ENCODE measurements at regions not wholly inside any gene's neighbourhood (a gene's known extent, or its start where the extent isn't known, plus 50 kb on each side); places are given as distances from the start of the nearest gene placed in this dataset.
"Not testable (repeated sequence)": the region's sequence is repeated elsewhere in the genome, so short reads cannot be mapped to it uniquely, and the experiment has no call there.

DNA sequence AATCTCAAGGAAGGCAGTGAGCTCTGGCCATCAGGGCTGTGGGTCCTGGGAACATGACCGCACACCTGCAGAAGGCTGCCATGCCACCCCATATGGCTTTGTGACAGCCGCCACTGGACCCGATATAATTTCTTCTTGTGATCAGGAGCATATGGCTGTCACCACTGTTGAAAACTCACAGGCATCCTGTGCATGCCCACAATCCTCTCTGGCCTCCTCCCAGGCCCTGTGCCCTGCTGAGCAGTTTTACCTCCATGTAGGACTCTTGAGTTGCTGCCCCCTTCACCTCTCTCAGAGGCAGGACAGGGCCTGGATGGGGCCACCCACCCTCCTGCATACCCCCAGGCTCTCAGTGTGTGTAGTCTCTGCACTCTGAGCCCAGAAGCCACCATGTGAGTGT lies 391.9 kb upstream of the AKR1E2 start:
- no peak for FAIRE-seq

DNA sequence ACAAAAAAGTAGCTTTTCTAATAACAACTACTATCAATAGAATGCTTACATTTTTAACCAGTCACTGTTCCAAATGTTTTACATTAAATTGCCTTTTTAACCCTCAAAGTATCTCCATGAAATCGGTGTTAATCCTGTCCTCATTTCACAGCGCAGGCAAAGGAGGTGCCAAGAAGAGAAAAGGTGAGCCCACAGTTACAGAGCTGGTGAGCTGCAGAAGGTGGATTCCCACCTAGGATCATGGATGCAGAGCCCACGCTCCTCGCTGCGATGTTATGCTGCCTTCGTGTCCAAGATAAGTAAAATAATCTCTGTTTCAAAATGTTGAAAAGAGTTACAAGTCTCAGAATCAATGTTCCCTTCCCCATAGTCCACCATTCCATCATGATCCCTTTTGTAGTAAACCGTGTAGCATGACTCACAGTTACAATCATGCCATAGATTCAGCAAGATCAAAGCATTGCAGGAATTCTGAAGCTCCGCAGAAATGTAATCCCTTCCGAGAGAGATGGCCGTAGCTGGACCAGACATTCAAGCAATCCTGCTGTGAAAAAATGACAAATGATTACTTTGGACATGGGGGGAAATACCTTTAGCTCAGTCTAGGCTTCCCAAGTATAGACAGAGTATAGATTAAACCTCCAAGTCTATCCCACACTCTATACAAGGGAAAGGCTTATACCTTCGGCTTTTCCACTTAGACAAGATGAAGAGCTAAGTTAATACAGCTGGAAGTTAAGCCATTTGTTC lies 394.7 kb upstream of the AKR1E2 start:
- FAIRE-seq = no peak

DNA sequence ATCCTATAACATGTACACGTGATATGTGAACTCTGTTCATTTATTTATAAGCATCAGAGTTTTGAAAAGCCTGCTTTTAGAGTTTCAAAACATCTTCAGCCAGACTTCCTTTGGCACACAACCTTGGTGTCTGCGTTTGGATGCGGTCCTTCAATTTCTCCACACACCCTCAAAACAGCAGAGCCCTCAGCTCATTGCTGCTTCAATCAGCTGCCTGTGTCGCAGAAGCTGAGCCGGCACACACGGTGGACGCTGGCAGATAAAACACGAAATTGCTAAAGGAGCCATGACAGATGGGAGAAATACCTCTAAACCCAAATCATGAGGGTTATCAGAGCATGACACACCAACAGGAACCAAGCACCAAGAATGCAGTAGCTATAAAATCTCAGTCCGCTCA lies 396.4 kb upstream of the AKR1E2 start:
- FAIRE-seq = no peak

DNA sequence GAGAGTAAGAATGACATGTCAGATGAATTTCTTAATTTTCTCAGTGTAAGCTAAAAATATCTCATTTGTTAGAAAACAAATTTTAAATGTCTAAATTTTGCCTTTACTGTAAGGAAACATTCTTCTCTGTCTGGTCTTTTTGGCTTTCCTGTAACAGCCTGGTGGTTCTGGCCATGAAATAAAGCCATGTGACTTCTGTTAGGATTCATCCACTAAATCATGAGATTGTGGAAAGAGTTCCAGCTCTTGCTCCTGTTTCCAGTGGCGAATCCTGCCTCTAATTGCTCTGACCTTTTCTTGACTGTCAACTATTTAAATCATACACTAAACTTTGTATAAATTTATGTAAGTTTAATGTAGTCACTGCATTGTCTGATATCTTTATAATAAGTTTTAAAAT lies 398.5 kb upstream of the AKR1E2 start:
- FAIRE-seq = no peak

DNA sequence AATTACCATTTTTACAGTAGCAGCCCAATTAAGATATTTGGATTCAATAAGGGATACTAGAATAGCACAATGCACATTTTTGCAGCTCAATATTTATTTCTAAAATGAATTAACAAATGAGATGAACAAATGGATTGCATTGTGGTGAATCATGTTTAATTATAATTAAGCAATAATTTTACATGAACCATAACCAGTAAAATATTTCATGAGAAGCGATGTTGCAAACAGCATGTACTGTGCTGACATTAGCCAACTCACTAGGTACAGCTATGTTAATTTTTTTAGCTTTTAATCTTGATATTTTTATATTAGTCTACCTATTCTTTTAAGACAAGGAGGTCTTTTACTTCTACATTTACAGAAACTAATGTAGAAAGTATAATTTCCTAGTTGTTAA lies 399.1 kb upstream of the AKR1E2 start:
- no peak for FAIRE-seq

DNA sequence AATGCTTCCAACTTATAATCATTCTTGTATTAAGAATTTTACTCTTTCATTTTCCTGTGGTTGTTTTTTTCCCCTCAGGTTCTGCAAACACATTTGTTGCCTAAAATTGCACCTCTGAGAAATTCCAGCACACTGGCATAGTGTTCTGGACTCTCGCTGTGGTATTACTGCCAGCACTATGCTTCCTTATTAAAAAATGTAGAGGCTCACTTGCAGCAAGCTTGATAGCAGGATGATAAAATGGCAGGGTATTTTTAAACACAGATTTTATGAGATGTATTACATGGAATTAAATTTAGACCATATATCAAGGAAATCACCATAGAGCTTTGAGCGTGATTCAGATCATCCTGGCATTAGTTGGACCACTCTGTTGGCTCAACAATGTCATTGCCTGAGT lies 416.7 kb upstream of the AKR1E2 start:
- no peak for FAIRE-seq

DNA sequence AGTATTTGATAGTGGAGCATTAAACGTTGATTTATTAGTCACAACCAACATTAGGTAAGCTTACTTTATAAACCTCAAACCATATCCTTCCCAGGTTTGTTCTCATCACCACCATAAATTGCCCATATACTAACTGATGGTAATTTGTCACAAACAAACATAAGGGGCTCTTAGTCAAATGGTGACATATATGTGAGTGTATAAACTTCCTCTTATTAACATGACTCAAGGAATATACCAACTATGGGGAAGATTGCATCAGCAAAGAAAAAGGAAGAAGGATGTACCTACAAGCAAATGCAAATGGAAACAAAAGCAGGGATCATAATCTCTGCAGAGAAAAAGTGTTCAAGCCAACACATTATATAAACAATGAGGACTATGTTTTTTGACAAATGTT lies 418.2 kb upstream of the AKR1E2 start:
- no peak for FAIRE-seq

DNA sequence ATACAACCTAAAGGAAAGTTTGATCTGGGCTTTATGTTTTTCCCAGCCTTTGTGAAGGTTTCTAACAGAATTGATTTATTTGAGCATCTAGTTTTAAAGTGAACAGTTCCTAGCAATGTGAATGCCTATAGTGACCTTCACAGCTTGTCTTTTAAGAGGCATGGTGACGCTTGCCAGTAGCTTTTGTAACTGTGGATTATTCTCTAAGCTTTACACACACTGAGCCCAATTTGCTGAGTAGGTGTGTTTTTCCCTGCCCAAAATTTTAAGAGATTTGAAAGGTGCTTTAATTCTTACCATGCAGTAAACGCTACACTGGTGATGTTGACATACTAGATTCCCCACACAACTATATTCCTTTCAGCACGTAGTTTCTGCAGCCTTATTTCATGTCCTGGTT lies 420.2 kb upstream of the AKR1E2 start:
- no peak for FAIRE-seq

DNA sequence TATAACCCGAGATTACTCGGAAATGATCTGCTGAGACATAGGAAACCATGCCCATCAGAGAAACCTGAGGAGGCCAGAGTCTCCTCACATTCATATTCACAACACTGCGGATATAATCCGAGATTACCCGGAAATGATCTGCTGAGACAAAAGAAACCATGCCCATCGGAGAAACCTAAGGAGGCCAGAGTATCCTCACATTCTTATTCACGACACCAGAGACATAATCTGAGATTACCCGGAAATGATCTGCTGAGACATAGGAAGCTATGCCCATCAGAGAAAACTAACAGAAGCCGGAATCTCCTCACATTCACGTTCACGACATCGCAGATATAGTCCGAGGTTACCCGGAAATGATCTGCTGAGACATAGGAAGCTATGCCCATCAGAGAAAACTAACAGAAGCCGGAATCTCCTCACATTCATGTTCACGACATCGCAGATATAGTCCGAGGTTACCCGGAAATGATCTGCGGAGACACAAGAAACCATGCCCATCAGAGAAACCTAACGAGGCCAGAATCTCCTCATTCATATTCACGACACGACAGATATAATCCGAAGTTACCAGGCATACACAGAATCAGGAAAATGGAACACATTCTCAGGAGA lies 422.3 kb upstream of the AKR1E2 start:
- FAIRE-seq = no peak

DNA sequence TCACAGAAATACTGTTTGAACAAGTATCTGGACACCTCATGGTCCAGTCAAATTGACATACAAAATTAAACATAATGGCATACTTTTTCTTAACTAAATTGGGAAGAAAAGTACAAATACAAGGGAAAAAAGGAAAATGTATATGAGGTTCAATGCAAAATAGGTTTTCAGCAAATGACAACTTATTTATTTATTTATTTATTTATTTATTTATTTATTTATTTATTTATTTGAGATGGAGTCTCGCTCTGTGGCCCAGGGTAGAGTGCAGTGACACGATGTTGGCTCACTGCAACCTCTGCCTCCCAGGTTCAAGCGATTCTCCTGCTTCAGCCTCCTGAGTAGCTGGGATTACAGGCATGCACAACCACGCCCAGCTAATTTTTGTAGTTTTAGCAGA lies 424.9 kb upstream of the AKR1E2 start:
- FAIRE-seq = not testable (repeated sequence)

DNA sequence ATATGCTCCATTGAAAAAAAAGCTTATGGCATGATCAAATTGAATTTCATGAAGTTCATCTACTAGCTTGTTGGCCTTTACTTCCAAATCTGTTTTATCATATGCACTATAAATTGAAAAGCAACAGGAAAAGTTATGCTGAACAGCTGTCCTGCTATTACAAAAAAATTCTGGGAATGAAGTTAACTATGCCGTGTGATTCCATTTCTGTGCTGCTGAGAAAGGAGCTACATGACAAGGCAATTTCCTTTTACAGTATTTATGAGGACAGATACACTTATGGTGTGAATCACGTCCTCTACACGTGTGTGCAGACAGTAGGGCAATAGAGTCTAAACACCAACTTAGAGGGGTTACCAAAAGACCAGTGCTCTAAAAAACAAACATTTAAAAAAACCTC lies 426.5 kb upstream of the AKR1E2 start:
- FAIRE-seq = no peak

DNA sequence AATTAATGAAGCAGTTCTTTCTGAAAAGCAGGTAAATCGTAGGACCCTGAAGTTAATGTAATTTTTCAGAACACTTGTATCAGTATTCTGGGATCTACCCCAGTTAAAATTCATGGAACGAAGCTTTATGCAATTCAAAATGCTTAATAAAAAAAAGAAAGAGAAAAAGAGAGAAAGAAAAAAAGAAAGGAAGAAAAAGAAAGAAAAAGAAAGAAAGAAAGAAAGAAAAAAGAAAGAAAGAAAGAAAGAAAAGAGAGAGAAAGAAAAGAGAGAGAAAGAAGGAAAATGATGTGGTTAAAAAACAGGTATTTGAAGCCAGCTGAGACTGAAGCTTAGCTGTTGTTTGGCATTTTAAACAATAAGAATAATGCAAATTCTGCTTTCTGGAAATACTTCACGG lies 427.4 kb upstream of the AKR1E2 start:
- FAIRE-seq = no peak

DNA sequence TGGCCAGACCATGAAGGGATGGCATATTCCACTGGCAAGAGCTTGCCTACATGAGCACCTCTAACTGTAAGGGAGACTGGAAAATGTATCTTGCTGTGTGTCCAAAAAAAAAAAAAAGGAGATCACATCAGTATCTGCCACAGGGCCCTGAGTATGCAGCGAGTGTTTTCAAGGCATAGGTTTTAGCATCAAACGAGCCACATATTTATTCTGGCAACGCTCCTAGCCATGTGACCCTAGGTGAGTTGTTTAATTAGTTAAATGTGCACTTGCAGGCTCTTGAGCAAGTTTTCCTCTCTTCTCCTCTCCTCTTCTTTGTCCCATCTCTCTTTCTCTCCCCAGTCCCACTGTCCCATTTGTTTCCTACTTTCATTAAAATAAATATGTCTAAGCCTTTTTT lies 428.7 kb upstream of the AKR1E2 start:
- no peak for FAIRE-seq

DNA sequence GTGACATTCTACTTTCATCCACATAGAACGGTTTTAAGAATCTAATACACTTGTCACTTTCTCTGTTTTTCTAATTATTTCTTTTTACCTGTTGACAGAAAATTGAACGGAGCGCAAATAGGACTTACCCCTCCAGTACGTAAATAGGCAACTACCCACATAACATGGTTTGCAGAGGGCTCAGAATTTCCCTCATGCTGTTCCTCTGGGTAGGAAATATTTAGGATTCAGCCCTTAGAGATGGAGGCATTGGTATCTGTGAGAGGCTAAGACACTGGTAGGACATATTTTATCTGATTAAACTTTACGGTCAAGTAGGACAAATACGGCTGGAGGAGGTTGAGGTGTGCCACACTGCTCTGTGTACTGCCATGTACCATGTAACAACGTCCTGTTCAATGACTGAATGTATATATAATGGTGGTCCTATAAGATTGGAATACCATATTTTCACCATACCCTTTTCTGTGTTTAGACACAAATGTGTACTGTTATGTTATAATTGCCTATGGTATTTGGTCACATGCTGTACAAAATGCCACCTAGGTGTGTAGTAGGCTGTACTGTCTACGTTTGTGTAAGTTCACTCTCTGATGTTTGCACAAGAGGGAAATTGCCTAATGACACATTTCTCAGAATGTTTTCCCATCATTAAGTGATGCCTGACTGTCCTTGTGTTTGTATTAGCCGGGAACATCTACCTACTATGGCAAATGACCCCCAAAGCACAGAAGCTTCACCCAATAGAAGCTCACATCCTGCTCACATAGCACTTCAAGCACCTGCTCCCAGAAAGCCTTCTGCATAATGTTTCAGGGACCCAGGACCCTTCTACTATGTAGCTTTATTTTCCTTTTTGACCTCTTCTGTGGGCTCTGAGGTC lies 429.4 kb upstream of the AKR1E2 start:
- FAIRE-seq = no peak

DNA sequence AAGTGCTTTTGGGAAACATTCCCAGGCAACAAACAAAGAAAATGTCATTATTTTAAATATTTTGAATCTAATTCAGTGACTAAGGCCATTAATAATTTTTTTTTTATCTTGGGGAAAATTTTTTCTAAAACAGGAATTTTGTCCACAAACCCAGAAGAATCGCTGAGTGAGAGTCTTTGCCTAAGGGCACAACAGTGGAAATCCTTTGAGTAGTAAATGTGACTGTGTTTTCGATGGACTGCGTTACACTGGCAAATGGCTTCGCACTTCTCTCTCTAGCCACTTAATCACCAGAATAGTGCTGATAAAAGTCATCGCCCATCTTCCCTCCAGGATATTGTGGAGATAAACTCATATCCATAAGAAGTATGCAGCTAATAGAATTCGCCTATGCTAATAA lies 430.3 kb upstream of the AKR1E2 start:
- FAIRE-seq = no peak

DNA sequence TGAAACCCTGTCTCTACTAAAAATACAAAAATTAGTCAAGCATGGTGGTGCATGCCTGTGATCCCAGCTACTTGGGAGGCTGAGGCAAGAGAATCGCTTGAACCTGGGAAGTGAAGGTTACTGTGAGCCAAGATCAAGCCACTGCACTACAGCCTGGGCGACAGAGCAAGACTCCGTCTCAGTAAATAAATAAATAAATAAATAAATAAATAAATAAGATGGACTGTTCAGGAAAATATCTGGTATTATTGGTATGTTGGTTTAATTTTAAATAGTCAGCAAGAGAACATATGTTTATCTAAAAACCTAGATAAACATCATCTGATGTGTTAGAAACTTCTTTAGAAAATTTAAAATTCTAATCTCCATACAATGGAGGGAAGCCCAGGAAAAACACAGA lies 431.6 kb upstream of the AKR1E2 start:
- FAIRE-seq = not testable (repeated sequence)

DNA sequence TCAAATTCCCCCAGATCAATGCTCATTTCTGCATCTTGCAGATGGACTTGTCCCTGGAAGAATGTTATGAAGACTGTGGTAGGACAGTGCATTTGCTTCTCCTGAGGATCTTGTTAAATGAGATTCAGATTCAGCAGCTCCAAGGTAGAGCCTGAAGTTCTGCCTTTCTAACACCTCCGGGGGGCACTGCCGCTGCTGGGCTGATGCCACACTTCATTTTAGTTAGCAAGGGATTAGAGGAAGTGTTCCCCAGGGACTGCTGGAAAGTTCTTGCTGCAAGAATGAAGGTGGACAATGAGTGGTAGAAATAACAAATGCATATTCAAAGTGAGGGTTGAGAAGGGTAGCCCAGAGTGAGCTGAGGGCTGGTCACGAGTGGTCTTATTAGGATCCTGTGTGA lies 434.3 kb upstream of the AKR1E2 start:
- no peak for FAIRE-seq

DNA sequence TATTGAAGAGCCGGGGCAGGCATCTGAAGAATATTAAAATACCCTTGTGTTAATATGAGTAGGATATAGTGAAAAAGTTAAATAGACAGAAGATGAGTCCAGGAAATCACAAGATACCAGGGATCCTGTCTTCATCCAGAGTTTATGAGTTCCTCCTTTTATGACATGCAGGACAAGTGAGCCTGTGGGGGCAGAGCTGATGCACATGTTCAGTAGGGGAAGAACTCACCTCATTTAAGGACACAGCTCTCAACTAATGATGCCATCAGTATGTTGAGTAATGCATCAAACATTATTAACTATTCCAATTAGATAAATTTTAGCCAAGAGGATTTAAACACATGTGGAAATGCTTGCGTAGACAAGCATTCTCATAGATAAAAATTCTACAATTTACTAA lies 435.8 kb upstream of the AKR1E2 start:
- no peak for FAIRE-seq

DNA sequence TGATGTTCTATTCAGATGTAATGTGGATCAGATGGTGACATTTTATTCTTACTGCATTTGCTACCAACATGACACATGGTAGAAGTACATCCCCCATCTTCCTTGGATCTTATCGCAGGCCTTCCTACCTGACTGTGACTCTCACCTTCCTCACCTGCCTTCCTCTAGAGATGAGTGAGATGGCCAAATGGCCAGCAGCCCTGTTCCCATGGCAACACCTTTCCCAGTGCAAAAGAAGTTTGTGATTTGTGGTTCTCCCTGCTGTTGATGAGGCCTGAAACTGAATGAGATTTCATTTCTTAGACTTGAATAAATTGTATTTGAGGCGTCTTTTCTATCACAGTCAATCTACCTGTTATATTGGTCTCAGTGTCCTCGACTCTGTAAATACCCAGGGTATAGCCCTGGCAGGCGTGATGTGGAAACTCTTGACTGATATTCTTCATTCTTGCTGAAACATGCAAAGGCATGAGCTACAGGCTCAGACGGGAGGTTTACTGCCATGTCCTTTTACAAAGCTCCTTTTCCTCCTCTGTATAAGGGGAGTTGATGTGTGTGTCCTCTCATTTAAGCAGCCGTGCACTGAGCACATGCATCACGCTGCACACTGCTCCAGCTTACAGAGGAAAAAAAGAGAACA lies 440.7 kb upstream of the AKR1E2 start:
- FAIRE-seq = no peak

DNA sequence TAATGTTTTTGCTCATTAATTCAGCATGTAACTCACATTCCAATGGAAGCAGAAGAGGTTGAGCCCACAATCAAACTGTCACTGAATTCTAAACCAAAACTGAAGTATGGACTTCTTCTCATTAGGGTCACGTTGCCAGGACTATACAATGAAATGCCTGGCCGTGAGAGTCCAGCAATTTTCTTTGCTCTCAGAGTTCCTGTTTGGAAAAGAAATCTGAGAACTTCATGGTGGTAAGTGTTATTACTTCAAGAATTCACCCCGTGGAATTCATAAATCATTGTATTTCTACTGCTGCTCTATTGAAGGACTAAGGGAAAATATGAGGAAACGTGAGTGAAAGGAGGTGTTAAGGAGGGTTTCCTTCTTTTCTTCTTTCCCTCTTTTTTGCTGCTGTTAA lies 441.8 kb upstream of the AKR1E2 start:
- no peak for FAIRE-seq

DNA sequence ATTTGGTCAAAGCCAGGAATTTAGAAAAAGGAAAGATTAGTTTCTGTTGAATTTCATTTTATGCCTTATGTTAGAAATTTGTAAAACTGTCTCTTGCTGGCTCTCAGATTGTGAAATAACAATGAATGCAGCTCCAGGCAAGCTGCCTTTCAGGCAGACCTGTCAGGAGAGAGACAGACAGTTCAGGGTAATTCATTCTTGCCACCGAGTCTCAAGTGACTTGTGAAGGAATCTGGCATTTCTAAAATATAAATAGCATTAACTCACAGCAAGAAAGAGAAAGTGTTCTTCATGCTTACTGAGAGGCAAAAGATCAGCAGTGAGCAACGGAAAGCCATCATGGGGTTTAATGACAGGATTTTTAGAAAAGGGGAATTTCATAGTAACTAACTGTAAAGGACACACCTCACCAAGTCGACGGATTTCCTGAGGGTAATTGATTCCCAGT lies 442.3 kb upstream of the AKR1E2 start:
- FAIRE-seq = no peak

DNA sequence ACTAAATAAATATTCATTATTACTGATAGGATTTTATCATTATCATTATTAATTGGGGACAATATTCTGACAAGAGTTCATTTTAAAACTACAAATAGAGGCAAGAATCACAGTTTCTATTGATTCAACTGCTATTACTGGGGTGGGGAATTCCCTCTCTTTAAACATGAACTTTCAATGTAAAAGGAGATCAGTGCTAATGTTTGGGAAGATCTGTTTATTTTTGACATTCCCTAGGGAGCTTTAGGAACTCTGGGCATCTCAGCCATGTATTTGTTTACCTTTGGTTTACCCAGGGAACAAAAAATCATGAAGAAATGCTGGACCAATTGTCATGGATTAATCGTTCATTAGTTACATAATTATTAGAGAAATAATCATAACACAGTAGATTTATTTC lies 443.2 kb upstream of the AKR1E2 start:
- FAIRE-seq = no peak

DNA sequence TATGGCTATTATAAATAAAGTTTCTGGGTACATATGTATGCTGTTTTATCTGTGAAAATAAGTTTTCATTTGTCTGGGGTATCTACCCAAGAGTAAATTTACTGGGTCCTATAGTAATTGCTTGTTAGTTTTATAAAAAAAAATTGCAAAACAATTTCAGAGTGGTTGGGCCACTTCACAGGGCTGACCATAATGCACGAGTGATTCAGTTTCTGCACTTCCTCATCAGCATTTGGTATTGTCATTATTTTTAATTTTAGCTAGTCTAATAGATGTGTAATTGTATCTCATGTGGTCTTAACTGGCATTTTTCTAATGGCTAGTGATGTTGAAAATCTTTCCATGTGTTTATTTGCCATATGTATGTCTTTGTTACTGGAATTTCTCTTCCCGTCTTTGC lies 452.4 kb upstream of the AKR1E2 start:
- FAIRE-seq = no peak

DNA sequence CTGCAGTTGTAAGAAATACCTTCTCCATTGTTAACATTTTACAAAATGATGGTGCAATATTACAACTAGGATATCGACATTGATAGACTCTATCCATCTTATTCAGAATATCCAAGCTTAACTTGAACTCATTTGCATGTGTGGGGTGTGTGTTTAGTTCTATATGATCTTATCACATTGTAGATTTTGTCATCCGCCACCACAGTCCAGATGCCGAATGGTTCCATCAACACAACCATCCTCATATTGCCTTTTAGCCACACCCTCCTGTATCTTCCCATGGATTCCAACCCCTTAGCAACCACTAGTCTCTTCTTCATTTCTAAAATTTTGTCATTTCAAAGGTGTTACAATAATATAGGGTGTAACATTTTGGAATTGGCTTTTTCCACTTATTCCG lies 452.9 kb upstream of the AKR1E2 start:
- no peak for FAIRE-seq

Measured in G401.6 (cell line).